Mucosa of descending colon (tissue), 3 donors: ENCODE measurements at regions not wholly inside any gene's neighbourhood (a gene's known extent, or its start where the extent isn't known, plus 50 kb on each side); places are given as distances from the start of the nearest gene placed in this dataset.

Source experiments
- ATAC-seq: fragments of 200-7000 bp; cut with Tn5 transposase; one replicate; pipeline ENCODE4 v1.9.1; 2020; ENCODE audit warnings: mild to moderate bottlenecking, moderate library complexity
- DNase-seq, 3 donors: peaks; one replicate each; pipeline ENCODE4 v3.0.0-alpha.2; 2020
- H3K36me3 ChIP-seq: fragments of 200-600 bp; one replicate; pipeline ENCODE4 v1.8.0; 2021; ENCODE audit warnings: low read depth, mild to moderate bottlenecking
- H3K4me1 ChIP-seq: fragments of 200-600 bp; one replicate; pipeline ENCODE4 v1.8.0; 2021; ENCODE audit warnings: low read depth, mild to moderate bottlenecking
- H3K4me3 ChIP-seq: fragments of 200-600 bp; one replicate; pipeline ENCODE4 v1.8.0; 2021; ENCODE audit warnings: mild to moderate bottlenecking
- H3K9me3 ChIP-seq: fragments of 200-600 bp; one replicate; pipeline ENCODE4 v1.8.0; 2021; ENCODE audit warnings: mild to moderate bottlenecking
- CTCF ChIP-seq: fragments of 200-600 bp; IDR thresholded peaks from one replicate; pipeline ENCODE4 v1.8.0; 2022; ENCODE audit warnings: antibody characterized with exemption, mild to moderate bottlenecking
- intact Hi-C, 2 donors: fragments of 100-400 bp; cut with DNase I in 1 of 2; cut with micrococcal nuclease in 1 of 2; formaldehyde crosslinking; loops; one replicate each; pipeline versions ENCODE4 v1.11.0 to v1.11.1; 2022; cut with DNase I, micrococcal nuclease
- donor health status: DM: no; HTN: no; CAD: no; lungs with moderate emphysema.
- donor health status: DM: no; HTN: no; CAD: no.
- donor health status: DM: no; HTN: yes; CAD: no.

DNA sequence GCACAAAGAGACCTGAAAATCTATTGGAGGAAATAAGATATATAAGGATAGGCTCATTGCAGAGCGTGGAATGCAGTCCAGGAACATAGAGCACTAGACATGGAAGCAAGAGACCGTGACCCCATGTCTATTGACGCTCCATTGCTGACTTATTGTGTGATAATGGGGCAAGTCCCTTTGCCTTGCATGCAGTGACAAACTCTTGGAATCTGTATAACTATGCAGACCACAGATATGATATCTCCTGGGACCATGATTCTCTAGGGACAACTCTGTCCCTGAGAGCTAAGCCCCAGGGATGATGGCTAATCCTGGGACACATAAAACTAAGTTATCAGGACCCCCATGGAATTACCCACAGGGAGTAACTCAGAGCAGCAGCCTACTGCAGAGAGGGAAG lies 73.1 kb upstream of the PRDX6 start:
- H3K9me3 ChIP-seq, result no peaks in the 10 kb centered on the region
- peaks cover 6% of the 10 kb centered on the region for H3K4me1 ChIP-seq
- ATAC-seq, result no peak
- TF ChIP-seq CTCF, result no peak
- intact Hi-C loops, result no loop called here
- DNase-seq, result no peak
- no peaks in the 10 kb centered on the region for H3K36me3 ChIP-seq
- H3K4me3 ChIP-seq, result no peak overlapping the region

- no peak for TF ChIP-seq CTCF
- DNase-seq (no peak), ATAC-seq (no peak)
- intact Hi-C loops, result no loop called here
- Histone ChIP-seq H3K36me3 (no peaks in the 10 kb centered on the region), H3K4me3 (no peak overlapping the region), H3K9me3 (no peaks in the 10 kb centered on the region), H3K4me1 (peaks cover 6% of the 10 kb centered on the region)
These were observed 71.9 kb upstream of the PRDX6 start for GRCh38 chr1:173405281-173405680.

DNA sequence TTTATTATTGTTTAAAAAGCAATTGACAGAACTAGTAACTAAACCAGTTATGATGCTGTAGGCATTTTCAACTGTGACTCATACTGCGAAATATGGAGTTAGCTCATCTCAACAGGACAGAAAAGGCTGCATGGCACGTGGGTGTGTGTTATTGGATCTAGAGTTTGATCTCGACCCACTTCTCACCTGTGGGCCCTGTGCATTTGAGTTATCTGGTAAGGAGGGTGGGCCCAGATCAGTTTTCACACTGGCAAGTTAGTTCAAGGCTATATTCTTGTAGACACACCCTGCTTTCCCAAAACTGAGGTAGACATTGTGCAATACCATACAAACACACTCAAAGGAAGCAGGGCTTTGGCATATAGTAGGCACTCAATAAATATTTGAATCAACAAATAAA lies 71.3 kb upstream of the PRDX6 start:
- Histone ChIP-seq H3K4me1 (peaks cover 6% of the 10 kb centered on the region), H3K9me3 (no peaks in the 10 kb centered on the region), H3K36me3 (no peaks in the 10 kb centered on the region), H3K4me3 (no peak overlapping the region)
- TF ChIP-seq CTCF, result no peak
- no peak for ATAC-seq
- DNase-seq, result no peak
- intact Hi-C loops, result no loop called here

- Histone ChIP-seq H3K4me3 (no peak overlapping the region), H3K4me1 (peaks cover 6% of the 10 kb centered on the region), H3K9me3 (no peaks in the 10 kb centered on the region), H3K36me3 (no peaks in the 10 kb centered on the region)
- no peak for TF ChIP-seq CTCF
- DNase-seq, result no peak
- intact Hi-C loops, result no loop called here
- ATAC-seq, result peak; percentile 75
These were observed 70.3 kb upstream of the PRDX6 start for GRCh38 chr1:173406783-173407230.

- intact Hi-C loops, result no loop called here
- ATAC-seq, result no peak
- H3K4me3 ChIP-seq, result no peak overlapping the region
- peaks cover 6% of the 10 kb centered on the region for H3K4me1 ChIP-seq
- TF ChIP-seq CTCF, result no peak
- no peaks in the 10 kb centered on the region for H3K36me3 ChIP-seq
- no peaks in the 10 kb centered on the region for H3K9me3 ChIP-seq
- DNase-seq, result no peak
These were observed 69.3 kb upstream of the PRDX6 start for GRCh38 chr1:173407846-173408245.

- no peak for ATAC-seq
- no peak for TF ChIP-seq CTCF
- no peaks in the 10 kb centered on the region for H3K9me3 ChIP-seq
- H3K36me3 ChIP-seq, result no peaks in the 10 kb centered on the region
- intact Hi-C loops, result no loop called here
- no peak for DNase-seq
- peaks cover 6% of the 10 kb centered on the region for H3K4me1 ChIP-seq
- no peak overlapping the region for H3K4me3 ChIP-seq
These were observed 68.2 kb upstream of the PRDX6 start for GRCh38 chr1:173408886-173409285.
